GM21447 (cell line): ENCODE measurements at regions not wholly inside any gene's neighbourhood (a gene's known extent, or its start where the extent isn't known, plus 50 kb on each side); places are given as distances from the start of the nearest gene placed in this dataset.

ENCODE experiments used
- ATAC-seq: cut with Tn5 transposase; IDR thresholded peaks from one replicate; pipeline ENCODE4 v1.9.1; 2021; ENCODE audit not compliant: unreplicated experiment

DNA sequence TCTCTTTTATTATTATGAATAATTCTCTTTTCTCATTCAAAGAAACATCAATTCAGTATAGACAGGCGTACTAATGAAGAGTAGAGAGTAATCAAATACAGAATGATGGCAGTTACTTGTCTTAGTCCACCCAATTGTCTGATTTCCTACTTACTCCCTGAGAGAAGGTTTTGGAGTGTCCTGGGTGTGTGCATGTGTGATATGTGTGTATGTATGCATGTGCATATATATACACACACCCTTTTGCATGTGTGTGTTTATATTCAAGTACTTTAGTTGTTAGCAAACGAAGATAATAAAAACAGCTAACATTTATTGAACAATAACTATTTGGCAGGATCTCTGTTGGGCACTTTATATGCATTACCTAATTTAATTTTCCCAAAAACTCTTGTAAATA, 63.2 kb upstream of the CCDC190 start:
- ATAC-seq, result no peak

DNA sequence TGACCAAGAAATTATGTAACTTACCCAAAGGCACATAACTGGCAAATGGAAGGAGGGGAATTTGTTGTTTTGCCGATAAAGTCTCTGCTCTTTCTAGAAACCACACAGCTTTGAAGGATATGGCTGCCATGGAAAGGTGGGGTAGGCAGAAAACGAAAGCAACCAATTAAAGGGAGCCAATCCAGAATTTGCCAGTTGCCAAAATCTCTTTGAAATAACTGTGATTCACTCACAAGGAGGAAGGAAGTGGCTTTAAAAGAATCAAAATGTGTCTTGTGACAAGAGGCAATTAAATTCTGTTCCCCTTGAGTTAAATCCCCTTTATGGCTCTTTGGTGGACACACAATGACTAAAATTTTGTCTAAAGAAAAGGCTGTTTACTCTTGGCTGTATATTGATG, 61.2 kb upstream of the CCDC190 start:
- ATAC-seq, result no peak

DNA sequence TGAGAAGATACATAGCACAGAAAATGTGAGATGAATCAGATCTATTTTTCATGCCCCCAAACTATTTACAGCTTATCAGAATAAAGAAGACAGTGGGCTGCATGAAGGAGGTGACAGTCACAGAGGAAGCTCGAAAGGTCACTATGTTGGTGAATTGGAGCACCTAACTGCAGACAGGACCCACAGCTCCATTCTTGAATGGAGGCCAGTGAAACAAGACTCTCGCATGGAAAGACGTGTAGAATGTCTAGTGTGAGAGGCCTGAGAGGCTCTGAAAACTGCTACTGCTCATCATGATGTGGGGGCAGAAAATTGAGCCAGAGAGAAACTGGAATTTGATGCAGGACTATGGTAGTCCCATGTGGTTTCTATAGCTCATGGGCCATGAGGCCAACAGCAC, 60.3 kb upstream of the CCDC190 start:
- ATAC-seq, result no peak

DNA sequence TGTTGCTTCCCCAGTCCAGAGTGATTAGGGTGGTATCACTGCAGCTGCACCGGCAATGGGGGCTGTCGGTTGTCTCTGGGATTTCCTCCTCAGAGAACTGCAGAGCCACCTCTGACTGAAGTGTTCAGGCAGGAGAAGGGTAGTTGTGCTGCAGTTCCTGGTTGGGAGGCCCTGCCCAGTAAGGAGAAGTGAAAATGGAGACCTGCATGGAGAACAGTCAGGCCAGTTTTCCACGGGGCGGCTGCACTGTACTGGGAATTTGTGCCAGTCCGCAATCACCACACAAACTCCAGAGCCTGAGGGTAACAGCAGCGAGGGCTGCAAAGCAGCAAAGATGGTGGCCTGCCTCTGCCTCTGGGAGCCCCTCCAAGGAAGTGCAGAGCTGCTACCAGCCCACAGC, 58.1 kb upstream of the CCDC190 start:
- no peak for ATAC-seq

DNA sequence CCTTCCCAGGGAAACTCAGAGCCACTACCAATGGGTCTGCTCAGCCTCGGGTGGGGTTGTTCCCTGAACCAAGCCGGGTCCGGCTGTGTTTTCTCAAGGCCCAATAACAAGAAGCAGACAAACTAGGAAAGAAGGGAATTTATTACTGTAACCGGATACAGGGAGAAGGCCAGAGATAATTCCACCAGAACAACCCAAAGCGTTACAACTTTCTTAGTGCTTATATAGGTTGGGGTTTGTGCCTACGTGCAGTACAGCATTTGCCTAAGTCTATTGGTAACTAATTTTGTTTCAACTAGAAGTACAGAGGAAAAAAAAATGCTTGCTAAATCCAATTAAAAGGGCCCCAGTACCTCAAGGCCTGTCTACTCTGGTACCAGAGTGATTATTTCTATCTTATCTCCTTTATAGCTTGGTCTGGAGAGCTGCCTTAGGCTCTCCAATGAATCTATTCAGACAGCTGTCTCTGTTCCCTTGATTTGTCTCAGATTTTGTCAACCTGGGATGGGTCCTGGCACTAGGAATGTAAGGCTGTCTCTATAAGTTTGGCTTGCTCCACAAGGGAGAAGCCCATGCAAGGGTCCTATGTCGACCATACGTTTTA, 57.3 kb upstream of the CCDC190 start:
- ATAC-seq, result no peak

DNA sequence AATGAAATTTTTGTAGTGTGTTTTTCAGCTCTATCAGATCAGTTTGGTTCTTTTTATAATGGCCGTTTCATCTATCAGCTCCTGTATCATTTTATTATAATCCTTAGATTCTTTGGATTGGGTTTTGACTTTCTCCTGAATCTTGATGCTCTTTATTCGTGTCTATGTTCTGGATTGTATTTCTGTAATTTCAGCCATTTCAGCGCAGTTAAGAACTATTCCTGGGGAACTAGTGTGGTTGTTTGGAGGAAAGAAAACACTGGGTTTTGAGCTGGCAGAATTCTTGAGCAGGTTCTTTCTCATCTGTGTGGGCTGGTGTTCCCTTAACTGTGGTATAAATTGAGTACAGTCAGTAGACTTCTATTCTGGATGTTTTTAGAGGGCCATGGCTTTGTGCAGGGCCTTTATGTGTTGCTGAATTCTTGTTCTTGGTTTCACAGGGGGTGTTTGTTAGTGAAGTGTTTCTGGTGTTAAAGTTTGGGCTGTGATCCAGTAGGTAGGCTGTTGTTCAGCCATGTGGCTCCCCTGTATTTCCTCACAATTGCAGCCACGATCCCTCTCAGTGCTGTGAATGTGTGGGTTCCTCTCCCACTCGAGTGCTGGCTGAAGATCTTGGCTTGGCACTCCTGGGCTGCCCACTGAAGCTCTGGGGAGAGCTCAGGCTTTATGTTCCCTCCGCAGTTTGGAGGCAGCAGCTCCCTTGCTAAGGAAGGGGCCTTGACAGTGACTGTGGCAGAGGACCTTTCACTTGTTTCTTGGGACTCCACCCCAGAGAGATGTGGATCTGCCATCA, 56.0 kb upstream of the CCDC190 start:
- ATAC-seq, result no peak

DNA sequence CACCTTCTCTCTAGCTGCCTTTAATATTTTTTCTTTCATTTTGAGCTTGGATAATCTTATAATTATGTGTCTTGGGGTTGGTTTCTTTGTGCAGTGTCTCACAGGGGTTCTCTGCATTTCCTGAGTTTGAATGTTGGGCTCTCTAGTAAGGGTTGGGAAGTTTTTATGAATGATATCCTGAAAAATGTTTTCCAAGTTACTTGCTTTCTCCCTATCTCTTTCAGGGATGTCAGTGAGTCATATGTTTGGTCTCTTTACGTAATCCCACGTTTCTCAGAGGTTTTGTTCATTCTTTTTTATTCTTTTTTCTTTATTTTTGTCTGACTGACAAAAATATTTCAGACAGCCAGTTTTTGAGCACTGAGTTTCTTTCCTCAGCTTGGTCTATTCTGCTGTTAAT, 55.4 kb upstream of the CCDC190 start:
- ATAC-seq, result no peak

DNA sequence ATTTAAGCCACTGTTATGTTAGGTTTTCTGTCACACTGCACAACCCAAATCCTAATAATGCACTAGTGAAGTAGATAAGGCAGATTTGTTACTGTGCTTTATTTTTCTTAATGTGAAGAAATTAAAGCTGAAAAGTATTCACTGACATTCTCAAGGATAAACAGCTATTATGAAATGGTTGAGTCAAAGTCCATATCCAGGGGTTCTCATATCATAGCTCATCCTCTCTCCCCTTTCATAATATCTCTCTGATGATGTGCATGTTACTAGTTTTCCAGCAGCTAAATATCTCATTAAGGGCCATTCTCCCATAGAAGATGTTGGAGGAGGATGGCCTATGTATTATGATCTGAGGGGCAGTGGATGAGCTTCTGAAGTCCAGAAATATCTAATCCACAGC, 53.6 kb upstream of the CCDC190 start:
- no peak for ATAC-seq

DNA sequence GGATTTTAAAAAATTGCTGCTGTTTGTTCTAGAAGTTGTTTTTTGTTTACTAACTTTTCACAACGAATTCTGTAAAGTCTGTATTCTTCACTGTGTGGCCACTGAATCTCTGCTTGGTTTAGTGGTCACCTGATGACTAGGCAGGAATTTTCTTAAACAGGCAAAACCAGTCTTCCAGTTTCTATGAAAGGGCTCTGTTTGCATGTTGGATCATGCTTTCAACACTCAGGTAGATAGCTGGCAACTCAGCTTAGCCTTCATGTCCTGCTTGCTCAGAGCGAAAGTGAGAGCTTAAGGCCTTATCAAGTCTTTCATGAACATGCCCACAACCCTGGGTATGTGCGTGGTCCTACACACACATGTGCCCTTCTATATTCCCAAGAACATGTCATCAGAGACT, 52.4 kb upstream of the CCDC190 start:
- no peak for ATAC-seq

DNA sequence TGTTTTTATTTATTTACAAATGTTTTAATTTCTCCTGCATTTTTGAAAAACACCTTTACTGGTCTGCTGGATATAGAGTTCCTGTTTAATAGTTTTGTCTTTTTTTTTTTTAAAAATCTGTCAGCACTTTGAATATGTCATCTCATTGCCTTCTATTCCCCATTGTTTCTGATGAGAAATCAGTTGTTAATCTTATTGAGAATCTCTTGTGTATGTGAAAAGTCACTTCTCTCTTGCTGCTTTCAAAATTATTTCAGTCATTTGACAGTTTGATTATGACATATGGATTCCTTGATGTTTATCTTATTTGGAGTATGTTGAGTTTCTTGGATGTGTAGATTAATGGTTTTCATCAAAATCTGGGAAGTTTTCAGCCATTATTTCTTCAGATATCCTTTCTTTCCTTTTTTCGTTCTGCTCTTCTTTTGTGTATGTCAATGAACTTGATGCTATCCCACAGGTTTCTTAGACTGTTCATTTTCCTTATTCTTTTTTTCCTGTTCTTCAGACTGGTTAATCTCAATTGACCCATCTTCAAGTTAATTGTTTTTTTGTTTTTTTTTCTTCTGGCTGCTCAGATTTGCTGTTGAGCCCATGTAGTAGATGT, 51.2 kb upstream of the CCDC190 start:
- no peak for ATAC-seq
